SKM-1 treated with dmso at 0.1 percent for 144 hours (cell line): ENCODE measurements at regions not wholly inside any gene's neighbourhood (a gene's known extent, or its start where the extent isn't known, plus 50 kb on each side); places are given as distances from the start of the nearest gene placed in this dataset.

Experiments used
- DNase-seq: peaks from one replicate; lab custom pipeline; 2025; ENCODE audit not compliant: unreplicated experiment; lab: John Stamatoyannopoulos, UW

DNA sequence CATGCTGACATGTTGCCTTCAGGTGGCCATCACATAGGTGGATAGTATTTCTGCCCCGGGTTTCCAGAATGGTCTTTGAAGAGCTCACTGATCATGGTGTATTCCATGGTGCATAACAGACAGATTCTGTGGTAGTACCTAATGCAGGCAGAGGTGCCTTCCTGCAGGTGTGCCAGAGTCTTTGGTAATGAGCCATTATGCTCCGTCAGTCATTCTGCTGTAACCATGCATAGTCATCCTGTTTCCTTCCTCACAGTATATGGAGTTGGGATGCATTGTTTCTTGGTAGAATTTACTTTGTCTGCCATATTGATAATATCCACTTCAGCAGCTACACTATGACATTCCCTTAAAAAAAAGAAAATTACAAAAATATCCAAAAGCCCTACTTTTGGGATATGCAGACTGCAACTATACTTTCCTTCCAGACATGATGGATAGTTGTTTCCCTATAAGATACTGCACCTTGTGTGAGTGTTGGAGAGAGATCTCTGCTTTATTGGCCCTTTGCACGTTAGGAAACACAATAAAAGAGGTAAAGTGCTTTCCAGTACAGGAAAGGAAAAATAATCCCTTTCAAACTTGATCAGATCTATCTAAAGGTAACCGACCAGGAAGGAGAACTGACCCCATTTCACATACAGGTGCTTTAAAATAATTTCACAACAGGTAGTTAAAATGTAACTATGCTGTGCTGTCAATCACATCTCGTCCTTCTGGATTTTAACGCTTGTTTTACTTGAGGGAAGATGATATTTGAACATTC lies 537.5 kb upstream of the WWC1 start:
- no peak for DNase-seq

DNA sequence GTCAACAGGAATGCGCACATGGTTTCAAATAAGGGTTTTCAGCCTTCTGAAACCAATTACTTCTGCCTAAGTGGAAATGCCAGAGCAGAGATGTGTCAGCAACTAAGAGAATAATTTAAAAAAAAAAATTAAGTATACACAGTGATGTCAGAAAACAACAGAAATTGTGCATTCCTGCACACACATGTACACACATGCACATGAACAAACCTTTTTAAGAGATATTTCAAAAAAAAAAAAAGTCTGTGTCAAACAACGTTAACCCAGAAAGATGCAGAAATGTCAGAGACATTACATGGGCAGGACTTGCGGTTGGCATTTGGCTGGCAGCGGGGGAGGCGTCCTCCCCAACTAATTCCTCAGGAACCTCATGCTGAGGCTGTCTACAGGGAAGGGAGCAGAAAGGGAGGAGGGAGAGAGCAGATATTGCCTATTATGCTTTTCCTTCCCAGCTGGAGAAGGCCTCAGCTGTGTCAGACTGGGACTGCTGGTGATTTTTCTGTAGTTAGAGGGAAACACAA lies 536.9 kb upstream of the WWC1 start:
- no peak for DNase-seq

DNA sequence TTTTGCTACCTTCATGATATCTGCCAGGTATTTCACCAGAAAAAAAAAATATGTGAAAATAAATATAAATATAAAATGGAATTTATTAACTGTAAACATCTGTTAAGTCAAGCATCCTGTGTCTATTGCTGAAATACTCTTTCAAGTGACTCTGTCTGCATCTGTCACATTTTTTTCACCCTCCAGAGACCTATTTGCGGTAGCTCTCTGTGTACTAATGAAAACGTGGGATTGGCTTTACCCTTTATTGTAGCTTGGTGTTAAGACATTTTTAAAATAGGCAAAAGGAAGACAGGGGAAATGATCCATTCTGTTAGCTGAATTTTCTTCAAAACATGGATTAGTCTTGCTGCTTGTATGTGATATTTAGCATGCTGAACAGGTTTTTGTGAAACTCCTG lies 536.0 kb upstream of the WWC1 start:
- no peak for DNase-seq

DNA sequence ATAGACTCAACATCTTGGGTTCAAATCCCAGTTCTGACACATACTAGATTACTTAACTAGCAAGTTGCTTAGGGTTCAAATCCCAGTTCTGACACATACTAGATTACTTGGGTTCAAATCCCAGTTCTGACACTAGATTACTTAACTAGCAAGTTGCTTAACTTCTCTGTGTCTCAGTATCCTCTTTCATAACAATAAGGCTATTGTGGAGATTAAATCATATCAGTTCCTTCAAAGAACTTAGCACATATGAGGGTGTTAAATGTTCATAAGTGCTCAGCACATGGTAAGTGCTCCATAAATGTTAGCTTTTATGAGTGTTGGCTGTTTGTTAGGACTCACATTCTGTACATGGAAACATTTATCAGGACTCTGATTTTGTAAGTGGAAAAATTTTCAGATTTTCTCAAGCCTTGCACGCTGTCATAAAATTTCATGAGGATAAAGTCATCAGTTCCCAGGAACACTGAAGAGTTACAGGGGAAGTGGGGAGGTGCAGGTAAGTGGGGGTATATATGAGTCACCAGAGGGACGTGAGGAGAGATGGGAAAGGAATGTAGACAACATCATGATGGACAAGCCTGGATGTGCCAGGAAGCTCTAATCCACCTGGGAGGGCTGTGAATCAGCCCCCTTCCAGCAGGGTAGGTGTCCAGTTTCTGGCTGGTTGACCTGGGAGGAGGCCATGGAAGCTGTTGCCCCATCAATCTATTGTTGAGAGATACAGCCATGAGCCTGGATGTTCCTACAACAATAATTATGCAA lies 532.2 kb upstream of the WWC1 start:
- DNase-seq: no peak

DNA sequence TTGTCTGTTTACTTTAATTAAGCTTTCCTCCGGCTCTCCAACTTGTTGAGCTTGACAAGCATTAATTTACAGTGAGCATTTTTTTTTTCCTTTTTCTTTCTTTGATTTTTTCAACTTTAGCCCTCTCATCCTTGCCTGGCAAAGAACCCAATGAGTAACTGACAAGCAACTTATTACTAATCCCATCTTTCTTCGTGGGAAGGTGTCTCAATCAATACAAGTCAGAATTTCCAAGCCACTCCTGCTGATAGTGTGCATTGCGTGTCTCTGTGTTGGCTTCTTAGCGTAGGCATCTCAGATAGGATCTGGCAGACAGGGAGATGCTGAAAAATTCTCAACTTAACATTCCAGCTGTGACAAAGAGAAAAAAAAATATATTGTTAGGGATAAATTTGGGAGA lies 527.7 kb upstream of the WWC1 start:
- DNase-seq: no peak

DNA sequence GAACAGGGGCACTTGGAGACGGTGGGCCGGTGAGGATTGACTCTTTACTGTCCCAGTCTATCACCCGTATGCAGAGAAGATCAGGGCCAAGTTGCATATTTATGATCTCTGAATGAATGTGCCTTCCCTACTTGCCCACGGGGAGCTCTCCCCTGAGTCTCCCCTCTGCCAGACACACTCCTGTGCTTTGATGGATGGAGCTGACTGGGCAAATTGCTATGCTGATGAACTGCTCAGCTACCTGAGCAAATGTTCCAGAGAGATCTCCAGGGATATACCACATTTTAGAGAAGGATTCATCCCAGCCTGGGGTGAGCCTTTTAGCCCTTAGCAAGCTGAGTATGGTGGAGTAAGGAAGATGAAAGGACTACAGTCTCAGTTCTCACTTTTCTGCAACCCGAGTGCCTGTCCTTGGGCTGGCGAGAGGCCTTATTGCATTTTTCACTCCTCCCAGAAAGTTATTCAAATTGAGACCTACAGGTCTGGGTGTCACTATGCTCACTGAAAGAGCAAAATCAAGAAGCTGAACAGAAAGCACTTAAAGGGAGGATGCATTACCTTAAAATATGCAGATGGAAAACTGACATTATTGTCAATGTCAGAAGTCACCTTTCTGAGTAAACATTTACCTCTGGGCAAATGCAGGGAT lies 526.7 kb upstream of the WWC1 start:
- DNase-seq: no peak

DNA sequence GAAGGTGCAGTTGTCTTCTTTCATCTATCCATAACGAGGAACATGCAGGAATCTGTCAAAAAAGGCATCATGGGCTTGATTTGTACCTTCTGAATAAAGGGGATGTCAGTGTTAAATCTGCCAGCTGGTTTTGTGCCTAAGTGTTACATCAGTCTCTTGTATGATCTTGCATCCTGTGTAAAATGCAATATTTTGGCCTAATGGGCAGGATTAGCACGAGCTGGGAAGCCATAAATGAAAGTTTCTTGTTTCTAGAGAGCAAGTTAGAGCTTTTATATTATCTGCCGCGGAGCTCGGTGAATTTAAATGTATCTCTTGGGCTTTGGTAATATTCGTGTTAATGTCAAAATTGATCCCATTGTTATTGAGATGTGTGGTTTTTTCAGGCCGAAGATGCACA lies 526.1 kb upstream of the WWC1 start:
- no peak for DNase-seq

DNA sequence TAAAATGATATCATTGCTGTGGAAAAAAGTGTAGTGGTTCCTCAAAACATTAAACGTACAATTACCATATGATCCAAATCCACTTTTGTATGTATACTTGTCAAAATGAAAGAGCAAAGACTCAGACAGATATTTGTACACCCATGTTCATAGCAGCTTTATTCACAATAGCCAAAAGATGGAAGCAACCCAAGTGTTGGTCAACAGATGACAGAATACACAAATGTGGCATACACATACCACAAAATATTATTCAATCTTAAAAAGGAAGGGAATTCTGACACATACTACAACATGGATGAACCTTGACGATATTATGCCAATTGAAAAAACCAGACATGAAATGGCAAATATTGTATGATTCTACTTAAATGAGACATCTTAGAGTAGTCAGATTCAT lies 524.5 kb upstream of the WWC1 start:
- DNase-seq: no peak

DNA sequence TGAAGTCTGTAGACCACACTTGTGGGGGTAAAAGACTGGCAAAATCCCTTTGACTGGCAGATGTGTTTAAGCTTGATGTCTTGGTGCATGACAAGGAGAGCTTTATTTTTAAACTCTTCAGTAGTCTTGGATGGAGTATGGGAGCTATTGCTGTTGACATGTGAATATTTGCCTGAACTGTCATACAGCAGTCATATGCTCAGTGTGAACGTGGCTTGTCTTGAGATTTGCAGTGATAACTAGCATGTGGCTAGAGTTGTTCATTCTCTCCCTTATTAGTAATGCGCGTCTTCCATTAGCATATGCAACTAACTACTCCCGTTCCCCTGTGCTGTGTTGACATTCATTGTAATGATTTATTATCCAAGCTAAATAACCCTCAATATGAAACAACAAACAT lies 523.6 kb upstream of the WWC1 start:
- DNase-seq: no peak

DNA sequence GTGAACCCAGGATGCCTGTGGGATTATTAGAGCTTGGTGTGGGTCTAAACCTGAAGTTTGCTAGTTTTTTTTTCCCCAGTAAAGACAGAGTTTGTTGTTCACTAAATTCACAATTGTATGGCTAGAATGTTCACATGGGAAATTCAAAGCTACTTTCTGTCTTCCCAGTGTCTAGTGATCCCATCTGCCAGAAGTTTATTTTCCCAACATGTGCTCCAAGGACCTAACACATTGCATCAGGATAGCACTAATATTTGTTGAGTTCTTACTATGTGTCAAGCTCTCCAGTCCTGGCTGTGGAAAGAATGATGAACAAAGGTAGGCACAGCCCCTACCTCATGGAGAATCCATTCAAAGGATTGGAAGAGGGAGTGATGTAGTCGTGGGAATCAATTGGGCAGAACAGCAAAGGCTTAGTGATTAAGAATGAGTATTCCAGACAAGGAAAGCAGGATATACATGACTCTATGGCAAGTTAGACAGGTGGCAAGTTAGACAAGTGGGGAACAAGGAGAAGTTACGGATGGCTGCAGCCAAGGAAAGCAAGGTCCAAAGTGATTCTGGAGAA lies 521.5 kb upstream of the WWC1 start:
- DNase-seq: no peak

DNA sequence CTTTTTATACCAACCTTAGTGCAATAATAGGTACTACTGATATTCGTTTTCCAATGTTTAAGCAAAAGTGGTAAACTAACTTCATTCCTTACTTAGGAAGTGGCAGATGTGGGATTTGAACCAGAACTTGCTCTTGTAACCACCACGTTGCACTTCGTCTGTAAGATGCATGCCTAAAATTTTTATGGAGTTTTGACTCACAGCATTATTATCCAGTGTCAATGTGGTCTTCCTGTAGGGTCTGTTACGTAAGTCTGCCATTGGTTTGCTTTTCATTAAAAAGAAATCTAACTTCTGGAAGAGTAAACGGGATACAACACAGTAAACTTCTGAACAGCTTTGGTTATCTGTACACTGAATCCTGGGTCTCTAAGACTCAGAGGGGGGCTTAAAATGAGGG lies 521.0 kb upstream of the WWC1 start:
- no peak for DNase-seq

DNA sequence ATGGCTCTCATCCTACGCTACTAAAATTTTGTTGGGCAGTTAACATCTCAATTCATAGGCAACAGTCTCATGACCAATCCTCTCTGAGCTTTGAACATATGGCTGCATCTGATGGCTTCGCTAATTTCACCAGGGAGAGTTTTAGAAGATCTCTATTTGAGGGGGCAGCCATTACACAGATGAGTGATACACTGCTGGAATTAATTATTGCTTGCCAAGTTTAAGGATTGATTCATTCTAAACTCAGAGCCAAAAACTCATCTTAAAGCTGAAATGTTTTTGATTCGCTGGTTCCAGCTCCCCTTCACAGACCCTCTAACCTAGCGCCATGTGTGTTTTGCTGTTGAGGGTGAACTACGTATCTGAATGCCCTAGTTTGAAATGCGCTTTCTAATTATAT lies 519.9 kb upstream of the WWC1 start:
- no peak for DNase-seq

DNA sequence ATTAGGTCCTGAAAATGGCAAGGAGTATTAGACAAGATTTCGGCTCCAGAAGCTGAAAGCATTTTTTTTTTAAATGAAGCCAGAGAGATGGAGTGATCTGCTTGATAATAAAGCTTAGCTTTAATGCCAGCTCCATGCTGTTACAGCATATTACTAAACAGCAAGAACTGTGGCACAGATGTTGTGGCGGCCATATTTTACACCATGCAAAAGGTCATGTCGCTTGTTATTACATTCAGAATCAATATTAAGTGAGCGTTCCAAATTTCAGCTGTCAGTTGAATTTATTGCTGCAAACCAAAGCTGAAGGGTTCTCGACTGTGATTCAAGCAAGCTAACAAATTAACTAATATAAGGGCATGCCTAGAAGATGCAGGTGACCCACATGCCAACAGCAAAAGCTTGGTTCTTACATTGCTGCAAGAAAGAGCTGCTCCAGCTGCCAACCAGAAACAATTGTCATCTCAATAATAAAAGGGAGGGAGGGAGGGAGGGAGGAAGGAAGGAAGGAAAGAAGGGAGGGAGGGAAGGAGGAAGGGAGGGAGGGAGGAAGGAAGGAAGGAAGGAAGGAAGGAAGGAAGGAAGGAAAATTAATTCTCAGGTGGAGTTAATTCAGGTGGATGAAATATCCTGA lies 517.7 kb upstream of the WWC1 start:
- DNase-seq: no peak

DNA sequence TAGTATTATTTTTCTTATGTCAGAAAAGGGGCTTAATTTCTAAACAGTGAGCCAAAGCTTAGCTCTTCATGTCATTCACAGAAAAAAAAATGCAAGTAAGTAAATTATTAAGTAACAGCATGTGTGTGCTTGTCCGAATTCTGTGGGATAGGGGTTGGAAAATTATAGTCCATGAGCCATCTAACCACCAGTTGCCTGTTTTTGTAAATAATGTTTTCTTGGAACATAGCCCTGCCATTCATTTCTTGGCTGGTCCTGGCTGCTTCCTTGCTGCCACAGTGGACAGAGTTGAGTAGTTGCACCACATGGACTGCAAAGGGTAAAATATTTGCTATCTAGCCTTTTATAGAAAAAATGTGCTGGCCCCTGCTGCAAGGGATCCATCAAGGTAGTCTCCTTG lies 513.7 kb upstream of the WWC1 start:
- DNase-seq: no peak

DNA sequence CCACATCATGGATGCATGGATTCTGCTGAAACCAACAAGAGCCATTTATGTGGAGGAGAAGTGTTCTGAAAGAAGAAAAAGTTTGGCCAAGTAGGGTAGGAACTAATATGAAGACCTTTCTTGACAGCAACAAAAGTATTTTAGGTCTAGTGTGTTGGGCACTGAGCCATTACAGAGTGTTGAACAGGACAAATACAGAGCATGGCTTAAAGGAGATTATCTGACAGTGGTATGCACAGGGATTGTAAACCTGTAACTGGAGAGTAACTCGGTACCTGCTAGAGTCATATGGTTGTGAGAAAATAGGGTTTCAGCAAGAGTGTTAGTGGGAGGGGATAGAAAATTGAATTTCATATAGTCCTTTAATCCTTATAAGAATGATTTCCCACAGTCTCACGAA lies 513.2 kb upstream of the WWC1 start:
- DNase-seq: no peak

DNA sequence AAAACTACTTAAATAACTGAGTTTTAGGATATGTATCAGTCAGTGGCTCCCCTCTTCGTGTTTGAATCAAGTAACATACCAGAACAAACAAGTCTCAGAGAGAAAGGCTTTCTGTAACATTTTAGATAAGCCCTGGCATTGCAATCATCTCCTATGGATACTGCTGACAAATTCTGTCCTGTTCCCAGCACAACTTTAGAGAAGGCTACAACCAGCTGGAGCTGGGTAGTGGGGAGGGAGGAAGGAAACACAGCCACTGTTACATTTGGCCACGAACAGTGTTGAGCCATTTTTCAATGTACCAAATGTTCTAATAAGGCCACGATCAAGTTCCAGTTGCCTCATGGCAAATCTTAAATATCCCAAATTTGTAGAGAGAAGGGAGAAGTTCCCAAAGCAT lies 511.8 kb upstream of the WWC1 start:
- no peak for DNase-seq

DNA sequence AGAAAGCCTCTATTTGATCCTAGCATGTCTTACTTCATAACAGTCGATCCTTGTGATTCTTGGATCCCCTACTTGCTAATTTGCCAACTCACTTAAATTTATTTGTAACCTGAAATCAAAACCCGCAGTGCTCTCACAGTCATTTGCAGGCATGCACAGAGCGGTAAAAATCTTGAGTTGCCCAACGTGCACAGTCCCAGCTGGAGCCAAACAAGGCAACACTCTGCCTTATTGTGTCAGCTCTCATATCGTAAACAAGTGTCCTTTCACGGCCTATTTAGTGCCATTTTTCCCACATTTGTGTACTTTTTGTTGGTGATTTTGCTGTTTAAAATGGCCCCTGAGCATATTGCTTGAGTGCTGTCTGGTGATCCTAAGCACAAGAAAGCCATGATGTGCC lies 511.3 kb upstream of the WWC1 start:
- no peak for DNase-seq

DNA sequence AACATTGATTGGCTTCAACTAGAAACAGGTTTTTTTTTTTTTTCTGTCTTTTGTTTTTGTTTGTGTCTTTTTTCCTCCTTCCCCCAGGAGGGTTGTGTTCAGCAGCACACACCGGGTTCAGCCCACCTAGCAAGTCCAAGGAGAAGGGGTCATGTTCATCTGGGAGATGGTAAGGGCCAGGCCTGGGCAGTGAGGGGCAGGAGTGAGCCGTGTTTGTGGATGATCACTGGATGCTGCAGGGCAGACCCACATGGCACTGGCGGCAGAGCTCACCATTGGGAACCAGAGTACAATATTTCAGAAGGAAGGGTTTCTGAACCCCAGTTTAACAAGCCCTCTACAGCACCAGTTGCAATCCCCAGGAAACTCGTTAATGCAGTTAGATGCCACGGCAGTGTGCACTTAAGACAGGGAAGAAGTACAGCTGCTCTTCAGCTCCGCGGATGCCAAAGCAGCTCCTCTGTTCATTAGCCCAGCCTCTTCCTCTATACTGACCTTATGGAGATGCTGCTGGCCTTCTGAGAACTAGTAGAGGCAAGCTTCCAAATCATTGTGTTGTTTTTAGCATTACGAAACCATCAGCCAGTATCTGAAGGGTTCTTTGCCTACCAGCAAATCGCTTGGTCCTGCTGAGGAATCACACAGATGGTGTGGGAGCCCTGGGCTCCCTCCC lies 508.2 kb upstream of the WWC1 start:
- no peak for DNase-seq

DNA sequence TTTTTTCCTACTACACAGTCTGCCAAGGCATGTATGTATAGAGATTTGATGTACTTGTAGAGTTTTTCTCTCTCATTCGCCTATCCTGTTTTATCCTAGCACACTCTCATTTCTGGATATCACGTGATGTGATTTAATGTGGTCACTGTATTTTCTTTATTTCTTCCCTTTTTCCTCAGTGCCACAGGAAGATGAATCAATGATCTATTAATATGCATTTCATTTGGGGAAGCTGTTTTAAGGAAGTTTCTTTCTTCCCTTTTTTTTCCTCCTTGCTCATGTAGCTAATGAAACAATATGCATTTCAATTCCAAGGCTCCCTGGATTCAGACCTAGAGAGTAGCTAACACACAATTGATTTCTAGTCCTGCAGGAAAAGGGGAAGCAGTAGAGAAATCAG lies 506.3 kb upstream of the WWC1 start:
- peak; percentile 76 for DNase-seq

DNA sequence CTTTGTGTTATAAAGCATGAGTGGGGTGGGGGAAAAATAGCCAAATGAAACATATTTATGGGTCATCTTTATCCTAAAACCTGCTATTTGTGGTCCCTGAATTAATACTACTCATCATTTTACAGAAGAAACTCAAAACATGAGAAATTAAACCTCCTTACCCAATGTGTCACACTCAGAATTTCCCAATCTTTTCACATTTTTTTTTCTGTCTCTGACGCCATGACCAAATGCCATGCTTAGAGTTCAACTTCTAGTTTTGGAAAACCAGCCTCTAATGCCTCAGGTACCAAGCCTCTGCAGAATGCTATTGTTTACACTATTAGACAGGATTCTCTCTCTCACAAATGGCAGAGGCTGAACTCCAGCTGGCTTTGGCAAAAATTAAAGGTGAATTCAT lies 505.5 kb upstream of the WWC1 start:
- DNase-seq: no peak
